IMR-90 (cell line): ENCODE measurements at regions not wholly inside any gene's neighbourhood (a gene's known extent, or its start where the extent isn't known, plus 50 kb on each side); places are given as distances from the start of the nearest gene placed in this dataset.
"Not testable (repeated sequence)": the region's sequence is repeated elsewhere in the genome, so short reads cannot be mapped to it uniquely, and the experiment has no call there.

Source experiments
- ATAC-seq: fragments of 200-7000 bp; cut with Tn5 transposase; 2 replicates; pipeline ENCODE4 v1.9.1; 2020; ENCODE audit warnings: low read depth, mild to moderate bottlenecking, moderate library complexity
- BruUV-seq: library from RNA; stranded (reverse); fragments of 400-500 nt; replicated peaks from 2 replicates; lab custom pipeline; 2021; lab: Mats Ljungman, UMichigan
- CTCF ChIA-PET: fragments of 300-600 bp; formaldehyde crosslinking; extraction: SDS; loops from one replicate; lab custom pipeline; 2021; ENCODE audit warnings: antibody characterized with exemption; lab: Yijun Ruan, JAX
- POLR2A ChIA-PET: fragments of 300-600 bp; sonication (Branson Sonifier 250); formaldehyde crosslinking; loops from one replicate; lab custom pipeline; 2022; ENCODE audit warnings: antibody characterized with exemption; ENCODE audit not compliant: unreplicated experiment; lab: Charles Lee
- DNase-seq: peaks from one replicate; pipeline ENCODE4 v3.0.0; 2013
- H2AFZ ChIP-seq: replicated peaks from 2 replicates; pipeline ENCODE3; 2013; ENCODE audit warnings: low read length, mild to moderate bottlenecking; ENCODE audit not compliant: poor library complexity
- H2AK5ac ChIP-seq: 2 replicates; pipeline ENCODE4 v1.6.1; 2013; ENCODE audit warnings: low read depth, low read length, inconsistent platforms
- H2AK9ac ChIP-seq: replicated peaks from 2 replicates; pipeline ENCODE3; 2013; ENCODE audit warnings: mild to moderate bottlenecking, low read depth, low read length, moderate library complexity; ENCODE audit not compliant: poor library complexity
- H2BK120ac ChIP-seq: 2 replicates; pipeline ENCODE4 v1.6.1; 2013; ENCODE audit warnings: low read depth, low read length, inconsistent platforms
- H2BK15ac ChIP-seq: 3 replicates; pipeline ENCODE4 v1.6.1; 2013; ENCODE audit warnings: low read depth, low read length, inconsistent platforms
- H2BK20ac ChIP-seq: 2 replicates; pipeline ENCODE4 v1.6.1; 2013; ENCODE audit warnings: low read depth, mild to moderate bottlenecking, inconsistent platforms, low read length, moderate library complexity
- H2BK5ac ChIP-seq: 2 replicates; pipeline ENCODE4 v1.6.1; 2013; ENCODE audit warnings: mild to moderate bottlenecking, low read depth, low read length, inconsistent platforms; ENCODE audit not compliant: poor library complexity, severe bottlenecking
- H3K14ac ChIP-seq: replicated peaks from 2 replicates; pipeline ENCODE4 v1.6.1; 2013; ENCODE audit warnings: low read depth, low read length, inconsistent platforms
- H3K18ac ChIP-seq: 2 replicates; pipeline ENCODE4 v1.6.1; 2013; ENCODE audit warnings: low read depth, low read length, control low read depth
- H3K23ac ChIP-seq: 2 replicates; pipeline ENCODE4 v1.6.1; 2013; ENCODE audit warnings: low read depth, low read length, inconsistent platforms
- H3K27ac ChIP-seq: 2 replicates; pipeline ENCODE4 v1.5.1; 2013; ENCODE audit warnings: mild to moderate bottlenecking, control low read depth, low read length; ENCODE audit not compliant: insufficient read depth
- H3K27me3 ChIP-seq: 2 replicates; pipeline ENCODE4 v1.6.1; 2013; ENCODE audit warnings: low read length; ENCODE audit not compliant: control insufficient read depth, insufficient read depth
- H3K36me3 ChIP-seq: 2 replicates; pipeline ENCODE4 v1.6.1; 2013; ENCODE audit warnings: low read length, mixed read lengths; ENCODE audit not compliant: control insufficient read depth, insufficient read depth
- H3K4ac ChIP-seq: 2 replicates; pipeline ENCODE4 v1.6.1; 2013; ENCODE audit warnings: low read depth, low read length, inconsistent platforms
- H3K4me1 ChIP-seq: 2 replicates; pipeline ENCODE4 v1.6.1; 2013; ENCODE audit warnings: low read length, mixed read lengths; ENCODE audit not compliant: control insufficient read depth, insufficient read depth
- H3K4me2 ChIP-seq: 2 replicates; pipeline ENCODE4 v1.6.1; 2013; ENCODE audit warnings: low read depth, mild to moderate bottlenecking, control low read depth, low read length, moderate library complexity
- H3K4me3 ChIP-seq: 2 replicates; pipeline ENCODE4 v1.5.1; 2013; ENCODE audit warnings: low read depth, mild to moderate bottlenecking, control low read depth, low read length, moderate library complexity; ENCODE audit not compliant: insufficient read depth
- H3K56ac ChIP-seq: 2 replicates; pipeline ENCODE4 v1.6.1; 2013; ENCODE audit warnings: low read length, inconsistent platforms; ENCODE audit not compliant: insufficient read depth; ENCODE audit errors: extremely low read depth
- H3K79me1 ChIP-seq, 2 experiments: 2 replicates each; pipeline ENCODE4 v1.6.1; 2013; ENCODE audit warnings: low read length in 2 of 2, inconsistent platforms in 1 of 2, low read depth in 1 of 2
- H3K9ac ChIP-seq: 2 replicates; pipeline ENCODE4 v1.6.1; 2013; ENCODE audit warnings: low read depth, low read length, control low read depth
- H3K9me1 ChIP-seq: 2 replicates; pipeline ENCODE4 v1.6.1; 2013; ENCODE audit warnings: low read length, inconsistent platforms; ENCODE audit not compliant: insufficient read depth
- H3K9me3 ChIP-seq: 2 replicates; pipeline ENCODE4 v1.6.1; 2013; ENCODE audit warnings: low read length; ENCODE audit not compliant: control insufficient read depth, insufficient read depth
- H4K20me1 ChIP-seq: 2 replicates; pipeline ENCODE4 v1.6.1; 2013; ENCODE audit warnings: low read length, inconsistent platforms; ENCODE audit not compliant: insufficient read depth
- H4K5ac ChIP-seq: 2 replicates; pipeline ENCODE4 v1.6.1; 2013; ENCODE audit warnings: mild to moderate bottlenecking, low read depth, low read length, control low read depth
- H4K8ac ChIP-seq, 2 experiments: 2 replicates each; pipeline ENCODE4 v1.6.1; 2013; ENCODE audit warnings: low read depth in 2 of 2, low read length in 2 of 2, control low read depth in 1 of 2, inconsistent platforms in 1 of 2
- H4K91ac ChIP-seq: 2 replicates; pipeline ENCODE4 v1.6.1; 2013; ENCODE audit warnings: low read depth, low read length, inconsistent platforms; ENCODE audit not compliant: insufficient read depth
- CEBPB ChIP-seq: IDR thresholded peaks from 2 replicates; pipeline ENCODE4 v1.6.1; 2012; ENCODE audit warnings: low read depth, low read length, improper control_type of control experiment
- ELK1 ChIP-seq: fragments of 150-350 bp; IDR thresholded peaks from 2 replicates; pipeline ENCODE4 v1.6.1; 2016; ENCODE audit warnings: low read depth, mild to moderate bottlenecking, low read length, moderate library complexity, borderline replicate concordance
- RAD21 ChIP-seq: IDR thresholded peaks from 2 replicates; pipeline ENCODE4 v1.6.1; 2012; ENCODE audit warnings: low read length, improper control_type of control experiment
- WGBS, 2 experiments: methylation state at CpG; one replicate each; pipeline versions ENCODE4 v1.1.5 to v1.1.7; 2013; ENCODE audit warnings: missing lambda C conversion rate in 2 of 2; ENCODE audit not compliant: insufficient read length in 1 of 2; ENCODE audit errors: extremely low coverage in 2 of 2; 5-methylcytosine and 5-hydroxymethylcytosine counted together
- dilution Hi-C: fragments of 300-500 bp; cut with HindIII; formaldehyde crosslinking; loops from one replicate; pipeline ENCODE4 v1.14.3; 2018; ENCODE audit warnings: low sequenced_read_pairs; ENCODE audit not compliant: unreplicated experiment
- in situ Hi-C: fragments of 300-500 bp; cut with MboI; formaldehyde crosslinking; loops from 3 replicates; pipeline ENCODE4 v1.14.3; 2019; ENCODE audit warnings: low sequenced_read_pairs, inconsistent platforms, mixed read lengths
- intact Hi-C: fragments of 100-400 bp; cut with micrococcal nuclease; formaldehyde crosslinking; loops from 2 replicates; pipeline ENCODE4 v1.10.0; 2022

- Histone ChIP-seq H3K27me3 (no peaks in the 10 kb centered on the region), H3K36me3 (no peaks in the 10 kb centered on the region), H3K56ac (no peak overlapping the region), H4K8ac (no peak overlapping the region), H3K27ac (no peak overlapping the region), H3K4ac (no peak overlapping the region), H3K4me3 (no peak overlapping the region), H4K5ac (no peak overlapping the region), H4K20me1 (no peaks in the 10 kb centered on the region), H2AK9ac (no peak overlapping the region), H2BK20ac (no peak overlapping the region), H3K4me2 (no peak overlapping the region), H3K14ac (no peak overlapping the region), H3K4me1 (no peaks in the 10 kb centered on the region), H3K79me1 (no peaks in the 10 kb centered on the region), H3K9me3 (peaks cover 18% of the 10 kb centered on the region), H2BK5ac (no peak overlapping the region), H4K91ac (no peak overlapping the region), H2BK15ac (no peak overlapping the region), H3K18ac (no peak overlapping the region), H2BK120ac (no peak overlapping the region), H3K9ac (no peak overlapping the region), H3K23ac (no peak overlapping the region), H2AK5ac (no peak overlapping the region), H2AFZ (no peak overlapping the region), H3K9me1 (no peaks in the 10 kb centered on the region)
- in situ Hi-C loops: no loop called here
- TF ChIP-seq ELK1 (no peak), CEBPB (no peak), RAD21 (no peak)
- ChIA-PET CTCF (no interaction called here), POLR2A (no interaction called here)
- dilution Hi-C loops: no loop called here
- intact Hi-C loops: no loop called here
- BruUV-seq: no TSS peak
- DNase-seq (no peak), ATAC-seq (no peak)
- WGBS, 2 experiments: no CpG with 5 or more reads among the region's 1 CpG
Observed at GRCh38 chr10:120186506-120186905, 270.5 kb upstream of the PLPP4 start.

GRCh38 chr10:120187168-120187567 lies 269.9 kb upstream of the PLPP4 start:
- POLR2A ChIA-PET, H3K18ac ChIP-seq, H3K23ac ChIP-seq, H3K4ac ChIP-seq, H2BK120ac ChIP-seq, H3K9ac ChIP-seq, H4K5ac ChIP-seq, H3K79me1 ChIP-seq, H4K20me1 ChIP-seq, H3K4me3 ChIP-seq, H4K8ac ChIP-seq, H4K91ac ChIP-seq, H3K27ac ChIP-seq, H2BK20ac ChIP-seq, H2AK5ac ChIP-seq, H3K14ac ChIP-seq, H3K36me3 ChIP-seq, H2BK15ac ChIP-seq, CTCF ChIA-PET, H3K4me1 ChIP-seq, H2AK9ac ChIP-seq, H2BK5ac ChIP-seq, ATAC-seq, DNase-seq, in situ Hi-C loops, H3K4me2 ChIP-seq, H3K27me3 ChIP-seq, intact Hi-C loops, H3K56ac ChIP-seq, H2AFZ ChIP-seq, BruUV-seq, dilution Hi-C loops, H3K9me1 ChIP-seq: not testable (repeated sequence)
- H3K9me3 ChIP-seq: peaks cover 16% of the 10 kb centered on the region
- no CpG with 5 or more reads among the region's 1 CpG for WGBS, 2 experiments
